GM10248 (cell line): ENCODE measurements at regions not wholly inside any gene's neighbourhood (a gene's known extent, or its start where the extent isn't known, plus 50 kb on each side); places are given as distances from the start of the nearest gene placed in this dataset.

ENCODE experiments used
- CTCF ChIA-PET: fragments of 300-600 bp; sonication (Branson Sonifier 250); formaldehyde crosslinking; extraction: SDS; loops from one replicate; lab custom pipeline; 2021; ENCODE audit warnings: antibody characterized with exemption; lab: Yijun Ruan, JAX
- POLR2A ChIA-PET: fragments of 350-650 bp; sonication (Branson Sonifier 250); formaldehyde crosslinking; extraction: SDS; loops from one replicate; lab custom pipeline; 2020; ENCODE audit warnings: antibody characterized with exemption; lab: Yijun Ruan, JAX
- DNase-seq: peaks from one replicate; pipeline ENCODE4 v3.0.0; 2012; ENCODE audit errors: extremely low spot score
- CTCF ChIP-seq: IDR thresholded peaks from 2 replicates; pipeline ENCODE4 v1.5.1; 2012; ENCODE audit warnings: mild to moderate bottlenecking, low read depth; ENCODE audit errors: extremely low read depth, missing control alignments, control extremely low read depth

GRCh38 chr6:43980004-43980795 lies 147.1 kb downstream of the MRPL14 start:
- TF ChIP-seq CTCF = no peak
- DNase-seq = no peak
- ChIA-PET CTCF (interaction anchor here (1.6 kb wide), 1 partner anchor 67 kb away, joined by 3 read pairs; no protein-coding TSS in a partner anchor), POLR2A (no interaction called here)

- CTCF ChIA-PET = interaction anchor here (1.3 kb wide), 1 partner anchor 78 kb away, joined by 3 read pairs; no protein-coding TSS in a partner anchor
- POLR2A ChIA-PET = no interaction called here
- no peak for DNase-seq
- no peak for TF ChIP-seq CTCF
Observed at GRCh38 chr6:43979525-43979924, 147.7 kb downstream of the MRPL14 start.

- POLR2A ChIA-PET = no interaction called here
- no peak for DNase-seq
- TF ChIP-seq CTCF = no peak
- CTCF ChIA-PET = interaction anchor here (1.0 to 2.3 kb wide), 4 partner anchors 17 to 96 kb away, joined by 3 to 7 read pairs (median 4); no protein-coding TSS in a partner anchor
Observed at GRCh38 chr6:43978473-43979346, 148.5 kb downstream of the MRPL14 start.

- DNase-seq = peak; percentile 74
- POLR2A ChIA-PET = no interaction called here
- no peak for TF ChIP-seq CTCF
- CTCF ChIA-PET = interaction anchor here (1.0 to 2.3 kb wide), 6 partner anchors 10 to 310 kb away, joined by 3 to 7 read pairs (median 4); no protein-coding TSS in a partner anchor
Observed at GRCh38 chr6:43977404-43978111, 149.7 kb downstream of the MRPL14 start.

- no peak for DNase-seq
- CTCF ChIA-PET = interaction anchor here (1.0 to 2.3 kb wide), 7 partner anchors 10 to 309 kb away, joined by 3 to 7 read pairs (median 3); no protein-coding TSS in a partner anchor
- TF ChIP-seq CTCF = no peak
- POLR2A ChIA-PET = no interaction called here
Observed at GRCh38 chr6:43976706-43977403, 150.4 kb downstream of the MRPL14 start.
